ENCODE measurements at regions not wholly inside any gene's neighbourhood (a gene's known extent, or its start where the extent isn't known, plus 50 kb on each side); places are given as distances from the start of the nearest gene placed in this dataset.

- H3K4me1 ChIP-seq (ENCODE audit: insufficient read depth, low read length): no peaks in the 10 kb centered on the region
- H3K9me3 ChIP-seq (ENCODE audit: low read depth, low read length): no peaks in the 10 kb centered on the region
- no peak overlapping the region for H2AFZ ChIP-seq (ENCODE audit: low read length)
- H3K27ac ChIP-seq (ENCODE audit: low read depth, low read length): no peak overlapping the region
- H3K36me3 ChIP-seq (ENCODE audit: insufficient read depth, low read length): no peaks in the 10 kb centered on the region
- H4K20me1 ChIP-seq (ENCODE audit: insufficient read depth, low read length): no peaks in the 10 kb centered on the region
- H3K79me2 ChIP-seq (ENCODE audit: insufficient read depth, low read length): no peaks in the 10 kb centered on the region
- TF ChIP-seq CTCF (IDR thresholded peaks at IDR 0.05; ENCODE audit: extremely low read depth, low read depth, low read length): no peak
- no peak overlapping the region for H3K4me2 ChIP-seq (ENCODE audit: insufficient read depth, low read length)
- H3K4me3 ChIP-seq (ENCODE audit: insufficient read depth, low read length): no peak overlapping the region
- DNase-seq (ENCODE audit: insufficient read length, low spot score, missing footprints): no peak
- peaks cover 23% of the 10 kb centered on the region for H3K27me3 ChIP-seq (ENCODE audit: insufficient read depth, low read length)
Observed at GRCh38 chr9:13428766-13429165, 149.3 kb upstream of the MPDZ start.

DNA sequence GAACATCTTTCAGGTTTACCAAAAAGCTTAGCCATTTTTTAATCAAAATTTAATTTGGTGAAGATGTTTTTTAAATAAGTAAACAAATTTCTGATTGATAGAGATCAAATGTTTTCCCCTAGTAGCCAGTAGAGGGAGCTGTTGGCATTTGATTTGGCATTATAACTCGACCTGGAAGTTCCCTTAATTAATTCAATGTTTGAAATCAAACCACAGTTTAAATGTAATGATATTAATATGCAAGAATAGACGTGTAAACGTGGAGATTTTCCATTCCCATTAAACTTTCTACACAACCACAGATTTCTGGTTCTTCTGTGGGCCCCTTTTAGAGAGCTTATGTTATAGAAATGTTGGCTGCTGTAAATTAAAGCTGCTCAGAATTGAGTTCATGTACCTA is 148.1 kb upstream of the MPDZ start:
- Histone ChIP-seq H3K27me3 (ENCODE audit: insufficient read depth, low read length) (peaks cover 23% of the 10 kb centered on the region), H4K20me1 (ENCODE audit: insufficient read depth, low read length) (no peaks in the 10 kb centered on the region), H3K27ac (ENCODE audit: low read depth, low read length) (no peak overlapping the region), H3K4me2 (ENCODE audit: insufficient read depth, low read length) (no peak overlapping the region), H3K4me3 (ENCODE audit: insufficient read depth, low read length) (no peak overlapping the region), H3K36me3 (ENCODE audit: insufficient read depth, low read length) (no peaks in the 10 kb centered on the region), H3K79me2 (ENCODE audit: insufficient read depth, low read length) (no peaks in the 10 kb centered on the region), H3K9me3 (ENCODE audit: low read depth, low read length) (no peaks in the 10 kb centered on the region), H3K4me1 (ENCODE audit: insufficient read depth, low read length) (no peaks in the 10 kb centered on the region), H2AFZ (ENCODE audit: low read length) (no peak overlapping the region)
- peak; percentile 71 for TF ChIP-seq CTCF (IDR thresholded peaks at IDR 0.05; ENCODE audit: extremely low read depth, low read depth, low read length)
- peak; percentile 6 for DNase-seq (ENCODE audit: insufficient read length, low spot score, missing footprints)

- Histone ChIP-seq H3K79me2 (ENCODE audit: insufficient read depth, low read length) (no peaks in the 10 kb centered on the region), H3K36me3 (ENCODE audit: insufficient read depth, low read length) (no peaks in the 10 kb centered on the region), H3K4me3 (ENCODE audit: insufficient read depth, low read length) (no peak overlapping the region), H2AFZ (ENCODE audit: low read length) (no peak overlapping the region), H3K27ac (ENCODE audit: low read depth, low read length) (no peak overlapping the region), H3K4me2 (ENCODE audit: insufficient read depth, low read length) (no peak overlapping the region), H3K27me3 (ENCODE audit: insufficient read depth, low read length) (peaks cover 23% of the 10 kb centered on the region), H3K9me3 (ENCODE audit: low read depth, low read length) (no peaks in the 10 kb centered on the region), H3K4me1 (ENCODE audit: insufficient read depth, low read length) (no peaks in the 10 kb centered on the region), H4K20me1 (ENCODE audit: insufficient read depth, low read length) (no peaks in the 10 kb centered on the region)
- TF ChIP-seq CTCF (IDR thresholded peaks at IDR 0.05; ENCODE audit: extremely low read depth, low read depth, low read length): no peak
- no peak for DNase-seq (ENCODE audit: insufficient read length, low spot score, missing footprints)
Observed at GRCh38 chr9:13426606-13427005, 147.1 kb upstream of the MPDZ start.

GRCh38 chr9:13424872-13425271 is 145.4 kb upstream of the MPDZ start:
- Histone ChIP-seq H3K27ac (ENCODE audit: low read depth, low read length) (no peak overlapping the region), H4K20me1 (ENCODE audit: insufficient read depth, low read length) (no peaks in the 10 kb centered on the region), H2AFZ (ENCODE audit: low read length) (no peak overlapping the region), H3K4me3 (ENCODE audit: insufficient read depth, low read length) (no peak overlapping the region), H3K36me3 (ENCODE audit: insufficient read depth, low read length) (no peaks in the 10 kb centered on the region), H3K9me3 (ENCODE audit: low read depth, low read length) (no peaks in the 10 kb centered on the region), H3K79me2 (ENCODE audit: insufficient read depth, low read length) (no peaks in the 10 kb centered on the region), H3K4me2 (ENCODE audit: insufficient read depth, low read length) (no peak overlapping the region), H3K27me3 (ENCODE audit: insufficient read depth, low read length) (peaks cover 17% of the 10 kb centered on the region), H3K4me1 (ENCODE audit: insufficient read depth, low read length) (no peaks in the 10 kb centered on the region)
- no peak for DNase-seq (ENCODE audit: insufficient read length, low spot score, missing footprints)
- no peak for TF ChIP-seq CTCF (IDR thresholded peaks at IDR 0.05; ENCODE audit: extremely low read depth, low read depth, low read length)

Measured in osteoblast (primary cell).